ENCODE measurements at regions not wholly inside any gene's neighbourhood (a gene's known extent, or its start where the extent isn't known, plus 50 kb on each side); places are given as distances from the start of the nearest gene placed in this dataset.
A peak's percentile ranks its signal among the peaks of the same experiment; 100 is the strongest.
"Not testable (repeated sequence)": the region's sequence is repeated elsewhere in the genome, so short reads cannot be mapped to it uniquely, and the experiment has no call there.

- DNase-seq (ENCODE audit: low read depth) = peak; percentile 11
These were observed 134.2 kb upstream of the SFSWAP start for GRCh38 chr12:131576734-131577133.

DNA sequence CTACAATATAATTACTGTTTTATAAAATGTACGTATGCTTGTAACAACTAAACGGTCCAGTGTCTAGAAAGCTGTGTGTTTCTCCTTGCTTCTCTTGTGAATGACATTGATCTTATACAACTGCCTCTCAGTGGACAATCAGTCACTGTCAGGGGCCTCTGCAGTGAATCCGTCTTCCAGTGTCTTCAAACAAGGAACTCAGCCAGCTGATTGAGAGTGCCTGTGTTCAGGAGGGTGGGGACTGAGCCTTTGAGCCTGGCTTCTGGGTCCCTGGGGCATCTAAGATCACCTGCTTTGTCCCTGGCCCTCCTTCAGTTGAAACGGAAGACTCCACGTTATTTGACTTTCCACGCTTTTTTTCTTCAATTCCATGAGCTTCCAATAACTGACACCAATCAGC is 133.1 kb upstream of the SFSWAP start:
- no peak for DNase-seq (ENCODE audit: low read depth)

GRCh38 chr12:131578828-131579470 is 131.9 kb upstream of the SFSWAP start:
- no peak for DNase-seq (ENCODE audit: low read depth)

DNA sequence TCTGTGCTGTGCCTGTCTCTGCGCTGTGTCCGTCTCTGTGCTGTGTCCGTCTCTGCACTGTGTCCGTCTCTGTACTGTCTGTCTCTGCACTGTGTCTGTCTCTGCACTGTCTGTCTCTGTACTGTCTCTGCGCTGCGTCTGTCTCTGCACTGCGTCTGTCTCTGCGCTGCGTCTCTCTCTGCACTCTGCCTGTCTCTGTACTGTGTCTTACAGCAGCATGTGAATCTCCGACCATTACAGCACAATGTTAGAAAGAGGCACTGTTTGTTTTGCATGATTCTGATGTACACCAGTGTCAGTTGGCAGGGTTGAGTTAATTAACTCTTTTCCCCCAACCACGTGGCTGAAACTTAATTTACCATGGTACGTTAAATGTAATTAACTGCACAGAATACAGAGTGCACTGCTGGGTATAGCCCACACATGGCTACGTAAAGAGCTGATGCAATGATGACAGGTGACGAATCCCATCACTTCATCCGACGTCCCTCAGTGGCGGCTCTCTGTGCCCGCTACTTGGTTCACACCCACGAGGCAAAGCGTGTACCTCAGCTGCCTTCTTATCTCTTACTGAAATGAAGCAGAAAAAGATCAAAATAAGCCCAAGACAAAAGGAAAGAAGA is 127.7 kb upstream of the SFSWAP start:
- DNase-seq (ENCODE audit: low read depth) = no peak

- DNase-seq (ENCODE audit: low read depth) = no peak
These were observed 124.6 kb upstream of the SFSWAP start for GRCh38 chr12:131586269-131586668.

GRCh38 chr12:131586761-131587160 is 124.1 kb upstream of the SFSWAP start:
- DNase-seq (ENCODE audit: low read depth) = no peak

- DNase-seq (ENCODE audit: low read depth) = no peak
These were observed 123.3 kb upstream of the SFSWAP start for GRCh38 chr12:131587565-131587964.

- DNase-seq (ENCODE audit: low read depth) = no peak
These were observed 121.5 kb upstream of the SFSWAP start for GRCh38 chr12:131589221-131589897.

DNA sequence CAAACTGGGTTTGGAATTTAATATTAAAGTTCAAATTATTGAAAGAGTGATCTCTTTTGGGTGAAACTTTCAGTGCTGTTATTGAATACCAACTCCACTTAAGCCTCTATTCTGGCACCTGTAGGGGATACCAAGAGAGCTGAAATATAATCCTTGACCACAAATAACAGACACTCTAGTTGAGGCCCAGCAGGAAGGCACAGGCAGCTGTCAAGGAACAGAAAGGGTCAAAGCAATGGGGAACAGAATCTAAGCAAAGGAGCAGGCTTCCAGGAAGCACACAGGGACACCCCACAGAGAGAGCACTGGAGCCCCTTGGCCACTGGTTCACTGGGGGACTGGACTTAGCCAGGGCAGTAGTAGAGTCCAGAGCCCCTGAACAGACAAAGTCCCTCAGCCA is 120.9 kb upstream of the SFSWAP start:
- no peak for DNase-seq (ENCODE audit: low read depth)

DNA sequence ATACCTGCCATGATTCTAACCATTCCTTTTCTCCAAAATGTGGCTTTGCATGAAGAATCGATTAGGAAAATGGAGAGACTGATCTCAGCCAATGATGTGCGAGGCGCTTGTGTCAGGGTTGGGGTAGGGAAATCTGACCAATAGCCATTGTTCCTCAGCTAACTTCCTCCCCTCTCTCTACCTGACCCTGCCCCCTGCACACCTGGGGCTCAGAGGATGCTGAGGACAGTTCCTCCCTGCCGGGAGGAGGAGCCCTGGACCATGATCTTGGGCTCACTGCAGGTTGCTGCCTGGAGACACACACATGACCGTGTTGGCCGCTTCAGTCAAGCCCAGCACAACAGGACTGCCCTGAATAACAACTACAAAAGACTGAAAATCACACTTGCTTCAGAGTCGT is 119.8 kb upstream of the SFSWAP start:
- DNase-seq (ENCODE audit: low read depth) = no peak

GRCh38 chr12:131591714-131592709 is 118.9 kb upstream of the SFSWAP start:
- no peak for DNase-seq (ENCODE audit: low read depth)

DNA sequence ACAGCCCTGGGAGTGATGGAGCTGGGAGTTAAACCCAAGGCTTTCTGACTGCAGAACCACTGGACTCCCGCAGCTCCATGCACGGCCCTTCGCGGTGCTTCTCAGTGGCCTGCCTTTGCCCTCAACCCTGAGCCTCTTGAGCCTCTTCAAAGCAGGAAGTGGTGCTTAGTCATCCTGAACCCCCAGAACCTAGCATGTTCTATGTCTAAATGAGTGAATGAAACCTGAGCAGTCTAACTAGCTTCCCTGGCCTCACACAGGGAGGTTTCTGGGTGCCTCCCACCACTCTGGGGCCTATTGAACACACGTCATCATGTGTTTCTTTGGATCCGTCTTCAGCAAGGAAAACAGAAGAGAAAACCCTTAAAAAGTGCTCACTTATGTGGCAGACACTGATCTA is 117.9 kb upstream of the SFSWAP start:
- DNase-seq (ENCODE audit: low read depth) = no peak

- DNase-seq (ENCODE audit: low read depth) = no peak
These were observed 117.5 kb upstream of the SFSWAP start for GRCh38 chr12:131593406-131593805.

- no peak for DNase-seq (ENCODE audit: low read depth)
These were observed 114.8 kb upstream of the SFSWAP start for GRCh38 chr12:131596115-131596514.

- DNase-seq (ENCODE audit: low read depth) = no peak
These were observed 113.6 kb upstream of the SFSWAP start for GRCh38 chr12:131597333-131597732.

DNA sequence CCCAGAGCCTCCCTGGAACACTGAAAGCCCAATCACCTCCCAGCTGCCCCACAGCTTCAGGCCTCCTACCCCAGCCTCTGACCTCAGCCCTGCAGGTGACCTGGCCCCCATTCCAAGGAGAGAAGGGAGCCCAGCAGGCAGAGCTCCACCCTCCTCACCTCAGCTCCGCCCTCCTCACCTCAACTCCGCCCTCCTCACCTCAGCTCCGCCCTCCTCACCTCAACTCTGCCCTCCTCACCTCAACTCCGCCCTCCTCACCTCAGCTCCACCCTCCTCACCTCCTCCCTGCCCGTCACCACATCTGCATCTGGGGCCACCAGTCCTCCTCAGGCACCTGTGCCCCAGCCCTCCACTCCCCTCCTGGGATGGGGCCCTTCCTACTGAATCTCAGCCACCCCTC is 112.2 kb upstream of the SFSWAP start:
- no peak for DNase-seq (ENCODE audit: low read depth)

DNA sequence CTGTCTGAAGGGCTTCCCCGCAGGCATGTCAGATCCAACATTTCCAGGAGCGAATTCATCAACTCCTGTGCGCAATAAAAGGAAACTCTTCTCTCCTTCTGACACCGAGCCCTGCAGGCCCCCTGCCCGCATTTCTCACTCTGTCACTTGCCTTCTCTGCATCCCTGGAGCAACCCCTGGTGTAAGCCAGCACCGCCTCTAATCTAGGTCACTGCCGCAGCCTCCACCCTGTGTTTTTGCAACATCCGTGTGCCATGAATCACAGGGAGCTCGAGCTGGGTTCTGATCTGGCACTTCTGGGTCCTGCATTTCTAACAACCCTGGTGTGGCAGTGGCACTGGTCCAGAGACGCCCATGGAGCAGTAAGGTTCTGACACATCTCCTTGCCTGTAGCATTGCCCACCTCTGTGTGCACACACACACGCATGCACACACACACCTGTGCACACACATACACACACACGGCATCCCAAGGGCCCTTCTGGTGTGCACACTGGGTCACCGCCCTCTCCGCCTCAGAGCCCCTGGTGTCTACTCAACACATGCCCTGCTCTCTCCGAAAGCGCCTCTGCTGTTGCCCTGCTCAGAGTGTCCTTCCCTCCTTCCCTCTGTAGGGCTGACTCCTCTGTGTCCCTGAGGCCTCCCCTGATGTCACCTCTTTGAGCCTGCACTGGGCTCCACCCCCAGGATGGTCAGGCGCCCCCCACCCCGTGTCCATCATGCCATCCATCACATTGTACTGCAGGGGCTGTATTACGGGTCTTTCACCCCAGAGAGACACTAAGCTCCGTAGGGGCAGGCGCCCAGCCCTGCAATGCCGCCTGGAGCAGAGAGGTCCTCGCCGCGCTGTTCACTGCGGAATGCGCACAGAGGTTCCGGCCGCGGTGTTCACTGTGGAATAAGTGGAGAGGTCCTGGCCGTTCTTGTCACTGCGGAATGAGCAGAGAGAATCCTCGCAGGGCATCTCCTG is 111.4 kb upstream of the SFSWAP start:
- no peak for DNase-seq (ENCODE audit: low read depth)

DNA sequence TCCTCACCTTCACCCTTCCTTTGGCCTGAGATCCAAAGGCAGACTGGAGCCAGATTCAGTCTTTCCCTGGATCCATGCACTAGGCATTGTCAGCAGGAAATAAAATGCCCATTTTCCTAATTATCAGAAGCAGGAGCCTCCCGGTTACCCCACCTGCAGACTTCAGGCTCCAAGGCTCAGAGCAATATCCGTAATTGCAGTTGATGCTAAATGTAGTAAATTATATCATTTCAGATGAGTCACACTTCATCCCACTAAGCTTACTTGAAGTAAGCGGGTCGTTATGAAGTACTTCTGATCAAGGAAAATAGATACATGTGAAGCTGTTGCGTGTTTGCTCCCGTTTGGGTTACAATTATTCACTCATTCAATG is 110.7 kb upstream of the SFSWAP start:
- no peak for DNase-seq (ENCODE audit: low read depth)

GRCh38 chr12:131601499-131601898 is 109.4 kb upstream of the SFSWAP start:
- DNase-seq (ENCODE audit: low read depth) = not testable (repeated sequence)

- no peak for DNase-seq (ENCODE audit: low read depth)
These were observed 107.6 kb upstream of the SFSWAP start for GRCh38 chr12:131603106-131603938.

Measured in stimulated activated CD8-positive, alpha-beta memory T cell treated with anti-CD3 and anti-CD28 coated beads, Interleukin-15, amount 100 ng/mL, for 24 hours (primary cell).